Esophagus muscularis mucosa (tissue), 4 donors: ENCODE measurements at regions not wholly inside any gene's neighbourhood (a gene's known extent, or its start where the extent isn't known, plus 50 kb on each side); places are given as distances from the start of the nearest gene placed in this dataset.
A peak's percentile ranks its signal among the peaks of the same experiment; 100 is the strongest.

Experiments used
- DNase-seq: peaks from one replicate; pipeline ENCODE4 v3.0.0-alpha.2; 2017; ENCODE audit errors: extremely low spot score
- H3K27ac ChIP-seq, 4 donors: fragments of 200-600 bp; sonication (generic); replicated peaks in 1 of 4; 1 replicate in 3 of 4; 2 replicates in 1 of 4; pipeline ENCODE4 v1.5.1; 2016 to 2019; ENCODE audit warnings: mild to moderate bottlenecking in 1 of 4
- H3K27me3 ChIP-seq, 4 donors: fragments of 200-600 bp; sonication (generic); one replicate each; pipeline versions ENCODE4 v1.5.1 to v1.6.0; 2016 to 2019
- H3K36me3 ChIP-seq, 4 donors: fragments of 200-600 bp; sonication (generic); one replicate each; pipeline ENCODE4 v1.5.1; 2016 to 2019
- H3K4me1 ChIP-seq, 4 donors: fragments of 200-600 bp; sonication (generic); one replicate each; pipeline ENCODE4 v1.5.1; 2016 to 2019
- H3K4me3 ChIP-seq, 4 donors: fragments of 200-600 bp; sonication (generic); 1 replicate in 2 of 4; 2 replicates in 2 of 4; pipeline ENCODE4 v1.5.1; 2016 to 2019; ENCODE audit warnings: mild to moderate bottlenecking in 4 of 4, moderate library complexity in 1 of 4
- H3K9me3 ChIP-seq, 4 donors: fragments of 200-600 bp; sonication (generic); 1 replicate in 3 of 4; 2 replicates in 1 of 4; pipeline ENCODE4 v1.5.1; 2016 to 2019
- CTCF ChIP-seq, 3 experiments: fragments of 200-600 bp in 2 of 3; fragments of 450-650 bp in 1 of 3; sonication (generic) in 2 of 3; IDR thresholded peaks; one replicate each; pipeline ENCODE4 v1.5.1; 2017 to 2019; ENCODE audit warnings: antibody characterized with exemption in 3 of 3, mild to moderate bottlenecking in 2 of 3, moderate library complexity in 1 of 3
- EP300 ChIP-seq: sonication (generic); formaldehyde crosslinking; IDR thresholded peaks from one replicate; pipeline ENCODE4 v1.6.1; 2017; ENCODE audit warnings: antibody characterized with exemption
- POLR2A ChIP-seq: fragments of 450-650 bp; IDR thresholded peaks from one replicate; pipeline ENCODE4 v1.6.1; 2017; ENCODE audit warnings: antibody characterized with exemption, moderate library complexity, mild to moderate bottlenecking, low read depth
- POLR2AphosphoS5 ChIP-seq, 2 donors: sonication (generic); formaldehyde crosslinking; IDR thresholded peaks; one replicate each; pipeline ENCODE4 v1.6.1; 2017; ENCODE audit warnings: antibody characterized with exemption in 2 of 2
- WGBS: methylation state at CpG from one replicate; pipeline ENCODE4 v1.1.5; 2018; 5-methylcytosine and 5-hydroxymethylcytosine counted together
- intact Hi-C: fragments of 100-400 bp; cut with DNase I; formaldehyde crosslinking; loops from one replicate; pipeline ENCODE4 v1.15.1; 2023

GRCh38 chr13:109684824-109685202 is 101.6 kb downstream of the IRS2 start:
- Histone ChIP-seq H3K9me3 (no peaks in the 10 kb centered on the region), H3K4me3 (no peak overlapping the region), H3K4me1 (peaks cover 0 to 15% (median 3%) of the 10 kb centered on the region in 4 donors), H3K27ac (no peak overlapping the region), H3K27me3 (no peaks in the 10 kb centered on the region), H3K36me3 (no peaks in the 10 kb centered on the region)
- peak; percentile 75 for DNase-seq
- intact Hi-C loops: no loop called here
- WGBS: 70% methylated on average over 6 of the region's 9 CpGs
- TF ChIP-seq POLR2AphosphoS5 (IDR thresholded peaks at IDR 0.05): no peak
- TF ChIP-seq EP300: no peak

- intact Hi-C loops: no loop called here
- Histone ChIP-seq H3K4me1 (peaks cover 0 to 15% (median 3%) of the 10 kb centered on the region in 4 donors), H3K9me3 (no peaks in the 10 kb centered on the region), H3K4me3 (no peak overlapping the region), H3K36me3 (no peaks in the 10 kb centered on the region), H3K27me3 (no peaks in the 10 kb centered on the region), H3K27ac (no peak overlapping the region)
- TF ChIP-seq CTCF (IDR thresholded peaks at IDR 0.05) (no peak), EP300 (no peak), POLR2AphosphoS5 (IDR thresholded peaks at IDR 0.05) (no peak), POLR2A (no peak)
- DNase-seq: peak; percentile 77
- 83% methylated on average over 7 of the region's 7 CpGs for WGBS
Measured at GRCh38 chr13:109684084-109684823, 102.1 kb downstream of the IRS2 start.

- H3K27me3 ChIP-seq: no peaks in the 10 kb centered on the region
- WGBS: 88% methylated on average over 8 of the region's 8 CpGs
- H3K27ac ChIP-seq: no peak overlapping the region
- H3K4me1 ChIP-seq: peaks cover 0 to 15% (median 3%) of the 10 kb centered on the region in 4 donors
- no peak for DNase-seq
- H3K9me3 ChIP-seq: no peaks in the 10 kb centered on the region
- no peak for TF ChIP-seq CTCF (IDR thresholded peaks at IDR 0.05)
- TF ChIP-seq POLR2AphosphoS5 (IDR thresholded peaks at IDR 0.05): no peak
- no peak for TF ChIP-seq EP300
- TF ChIP-seq POLR2A: no peak
- intact Hi-C loops: no loop called here
- H3K4me3 ChIP-seq: no peak overlapping the region
- no peaks in the 10 kb centered on the region for H3K36me3 ChIP-seq
Measured at GRCh38 chr13:109682534-109683244, 103.7 kb downstream of the IRS2 start.

GRCh38 chr13:109680930-109681329 is 105.5 kb downstream of the IRS2 start:
- peak; percentile 50 for DNase-seq
- peaks cover 0 to 15% (median 3%) of the 10 kb centered on the region in 4 donors for H3K4me1 ChIP-seq
- peaks cover 0 to 4% (median 0%) of the 10 kb centered on the region in 4 donors for H3K27me3 ChIP-seq
- no peak overlapping the region for H3K4me3 ChIP-seq
- intact Hi-C loops: no loop called here
- WGBS: 75% methylated on average over 4 of the region's 4 CpGs
- TF ChIP-seq EP300 (no peak), CTCF (IDR thresholded peaks at IDR 0.05) (no peak), POLR2A (no peak), POLR2AphosphoS5 (IDR thresholded peaks at IDR 0.05) (no peak)
- H3K9me3 ChIP-seq: no peaks in the 10 kb centered on the region
- no peak overlapping the region for H3K27ac ChIP-seq
- no peaks in the 10 kb centered on the region for H3K36me3 ChIP-seq

GRCh38 chr13:109680288-109680687 is 106.1 kb downstream of the IRS2 start:
- Histone ChIP-seq H3K4me1 (peaks cover 0 to 10% (median 3%) of the 10 kb centered on the region in 4 donors), H3K9me3 (no peaks in the 10 kb centered on the region), H3K36me3 (no peaks in the 10 kb centered on the region), H3K27ac (no peak overlapping the region), H3K4me3 (no peak overlapping the region), H3K27me3 (peaks cover 0 to 4% (median 0%) of the 10 kb centered on the region in 4 donors)
- peak; percentile 53 for DNase-seq
- intact Hi-C loops: no loop called here
- no peak for TF ChIP-seq POLR2AphosphoS5 (IDR thresholded peaks at IDR 0.05)
- no peak for TF ChIP-seq POLR2A
- no peak for TF ChIP-seq CTCF (IDR thresholded peaks at IDR 0.05)
- no peak for TF ChIP-seq EP300
- WGBS: 91% methylated on average over 4 of the region's 4 CpGs
